Breast epithelium (tissue), 3 donors: ENCODE measurements at regions not wholly inside any gene's neighbourhood (a gene's known extent, or its start where the extent isn't known, plus 50 kb on each side); places are given as distances from the start of the nearest gene placed in this dataset.

Experiments used
- POLR2AphosphoS5 ChIP-seq, 3 donors: sonication (generic); formaldehyde crosslinking; IDR thresholded peaks; one replicate each; pipeline ENCODE4 v1.6.1; 2017; ENCODE audit warnings: antibody characterized with exemption in 3 of 3
- TF ChIP-seq, protein P1 (sequence below), 3 donors: fragments of 450-650 bp; IDR thresholded peaks; one replicate each; pipeline ENCODE4 v1.5.1; 2016 to 2017; ENCODE audit warnings: antibody characterized with exemption in 3 of 3, mild to moderate bottlenecking in 3 of 3, moderate library complexity in 3 of 3

- TF ChIP-seq POLR2AphosphoS5 (IDR thresholded peaks at IDR 0.05): no peak
- TF ChIP-seq, protein P1, sequence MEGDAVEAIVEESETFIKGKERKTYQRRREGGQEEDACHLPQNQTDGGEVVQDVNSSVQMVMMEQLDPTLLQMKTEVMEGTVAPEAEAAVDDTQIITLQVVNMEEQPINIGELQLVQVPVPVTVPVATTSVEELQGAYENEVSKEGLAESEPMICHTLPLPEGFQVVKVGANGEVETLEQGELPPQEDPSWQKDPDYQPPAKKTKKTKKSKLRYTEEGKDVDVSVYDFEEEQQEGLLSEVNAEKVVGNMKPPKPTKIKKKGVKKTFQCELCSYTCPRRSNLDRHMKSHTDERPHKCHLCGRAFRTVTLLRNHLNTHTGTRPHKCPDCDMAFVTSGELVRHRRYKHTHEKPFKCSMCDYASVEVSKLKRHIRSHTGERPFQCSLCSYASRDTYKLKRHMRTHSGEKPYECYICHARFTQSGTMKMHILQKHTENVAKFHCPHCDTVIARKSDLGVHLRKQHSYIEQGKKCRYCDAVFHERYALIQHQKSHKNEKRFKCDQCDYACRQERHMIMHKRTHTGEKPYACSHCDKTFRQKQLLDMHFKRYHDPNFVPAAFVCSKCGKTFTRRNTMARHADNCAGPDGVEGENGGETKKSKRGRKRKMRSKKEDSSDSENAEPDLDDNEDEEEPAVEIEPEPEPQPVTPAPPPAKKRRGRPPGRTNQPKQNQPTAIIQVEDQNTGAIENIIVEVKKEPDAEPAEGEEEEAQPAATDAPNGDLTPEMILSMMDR (IDR thresholded peaks at IDR 0.05): no peak
Observed at GRCh38 chr2:212791569-212791968, 253.0 kb upstream of the ERBB4 start.
